ENCODE measurements at regions not wholly inside any gene's neighbourhood (a gene's known extent, or its start where the extent isn't known, plus 50 kb on each side); places are given as distances from the start of the nearest gene placed in this dataset.
"Not testable (repeated sequence)": the region's sequence is repeated elsewhere in the genome, so short reads cannot be mapped to it uniquely, and the experiment has no call there.

- DNase-seq = no peak
Observed at GRCh38 chr13:50616101-50616500, 227.4 kb downstream of the DLEU7 start.

DNA sequence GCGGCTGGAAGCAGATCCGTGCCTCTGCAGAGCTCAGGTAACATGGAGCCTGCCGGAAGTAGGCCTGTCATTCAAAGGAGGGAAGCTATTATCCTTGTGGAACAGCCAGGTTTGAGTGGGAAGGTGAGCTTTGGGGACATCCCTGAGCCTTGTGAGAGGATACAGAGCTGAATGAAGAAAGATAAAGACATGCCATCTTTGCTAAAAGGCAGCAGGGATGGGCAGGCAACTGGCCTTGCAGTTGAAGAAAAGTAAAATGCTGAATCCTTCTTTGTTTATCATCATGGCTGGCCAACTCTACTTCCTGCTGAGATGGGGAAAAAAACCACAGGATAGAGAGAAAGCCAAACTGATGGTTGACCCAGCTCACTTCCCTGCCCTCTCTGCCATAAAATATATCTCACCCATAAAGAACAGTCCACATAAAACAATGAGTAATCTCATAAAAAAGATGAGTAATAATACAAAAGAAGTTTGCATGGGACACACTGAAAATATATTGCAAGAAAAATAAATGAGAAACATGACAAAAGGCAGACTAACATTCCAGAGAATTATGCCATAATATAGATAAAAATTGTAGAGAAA is 226.3 kb downstream of the DLEU7 start:
- DNase-seq = no peak

- no peak for DNase-seq
Observed at GRCh38 chr13:50618206-50618605, 225.3 kb downstream of the DLEU7 start.

- DNase-seq = no peak
Observed at GRCh38 chr13:50626101-50626547, 217.4 kb downstream of the DLEU7 start.

- DNase-seq = no peak
Observed at GRCh38 chr13:50627111-50627510, 216.4 kb downstream of the DLEU7 start.

GRCh38 chr13:50628512-50628911 is 215.0 kb downstream of the DLEU7 start:
- DNase-seq = not testable (repeated sequence)

DNA sequence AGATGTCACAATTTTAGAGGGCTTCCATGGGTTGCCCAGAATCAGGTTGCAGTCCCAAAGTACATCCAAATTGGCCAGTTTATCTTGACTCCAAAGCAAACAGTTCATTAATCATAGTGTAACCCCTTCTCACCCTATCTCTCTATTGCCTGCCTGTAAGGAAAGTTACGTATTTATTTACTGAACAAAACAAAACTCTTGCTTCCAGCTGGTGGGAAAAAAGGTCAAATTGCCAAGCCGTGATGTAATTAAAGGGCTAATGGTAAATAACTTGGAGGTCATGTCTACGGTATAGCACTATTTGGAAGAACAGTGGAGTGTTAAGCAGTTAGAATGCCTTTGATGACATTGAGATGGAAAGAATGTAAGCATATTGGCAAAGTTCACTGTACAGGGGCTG is 214.0 kb downstream of the DLEU7 start:
- no peak for DNase-seq

DNA sequence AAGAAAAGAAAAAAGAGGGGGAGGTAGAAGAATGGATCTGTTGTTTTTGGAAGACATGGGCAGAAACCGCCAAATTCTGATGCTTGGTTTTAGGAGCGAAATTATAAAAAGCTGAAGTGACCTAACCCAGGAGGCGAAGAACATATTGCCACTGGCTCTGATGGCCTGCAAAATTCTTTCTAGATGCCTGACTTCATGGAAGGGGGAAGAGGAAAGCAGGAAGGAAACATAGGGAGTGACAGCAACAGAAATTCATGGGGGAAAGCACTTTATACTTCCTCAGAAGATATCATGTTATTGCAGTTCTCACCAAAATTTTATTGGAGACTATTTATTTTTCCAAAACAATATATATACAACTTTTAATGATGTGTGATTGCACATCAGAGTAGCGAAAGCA is 213.5 kb downstream of the DLEU7 start:
- no peak for DNase-seq

DNA sequence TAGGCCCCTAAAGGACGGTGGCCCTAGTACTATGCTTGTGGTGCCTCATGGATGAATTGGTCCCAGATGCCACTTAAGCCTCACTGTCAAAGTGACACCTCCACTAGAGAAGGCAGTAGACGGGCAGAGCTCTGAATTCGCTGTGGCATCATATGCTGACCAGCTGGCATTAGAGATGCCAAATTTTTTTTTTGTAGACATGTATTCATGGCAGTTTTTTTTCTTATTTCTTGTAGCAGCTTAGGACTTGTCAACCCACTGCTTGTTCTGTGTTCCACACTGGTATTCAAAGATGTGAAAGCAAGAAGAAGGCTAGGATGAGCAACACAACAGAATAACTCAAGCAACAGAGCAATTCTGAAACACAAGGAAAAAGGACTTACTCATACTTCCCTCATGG is 212.5 kb downstream of the DLEU7 start:
- DNase-seq = no peak

DNA sequence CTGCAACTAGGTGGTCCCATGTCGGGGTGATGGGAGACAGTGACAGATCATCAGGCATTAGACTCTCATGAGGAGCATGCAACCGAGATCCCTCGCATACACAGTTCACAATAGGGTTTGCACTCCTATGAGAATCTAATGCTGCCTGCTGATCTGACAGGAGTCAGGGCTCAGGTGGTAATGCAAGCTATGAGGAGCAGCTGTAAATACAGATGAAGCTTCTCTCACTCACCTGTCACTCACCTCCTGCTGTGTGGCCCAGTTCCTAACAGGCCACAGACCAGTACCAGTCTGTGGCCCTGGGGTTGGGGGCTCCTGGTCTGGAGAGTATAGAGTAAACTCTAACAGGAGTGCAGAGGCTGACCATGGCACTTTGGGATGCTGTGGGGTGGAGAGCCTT is 209.2 kb downstream of the DLEU7 start:
- DNase-seq = no peak

DNA sequence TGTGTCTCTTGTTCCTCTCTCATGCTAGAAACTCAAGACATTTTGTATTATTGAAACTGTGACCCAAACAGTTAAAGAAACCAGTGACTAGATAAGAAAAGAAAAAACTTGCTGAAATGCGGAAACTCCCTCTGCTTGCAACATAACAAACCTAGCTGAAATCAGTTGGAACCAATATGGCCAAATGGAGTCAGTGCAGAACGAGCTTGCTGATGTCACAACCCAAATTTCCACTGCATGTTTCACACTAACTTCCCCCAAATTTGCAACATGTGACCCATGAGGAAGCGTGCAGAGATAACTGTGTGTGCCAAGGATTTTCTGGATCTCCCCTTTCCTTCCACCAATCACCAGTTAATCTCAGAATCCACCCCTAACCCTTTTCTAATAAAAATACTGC is 208.0 kb downstream of the DLEU7 start:
- DNase-seq = no peak

GRCh38 chr13:50636007-50636704 is 207.3 kb downstream of the DLEU7 start:
- DNase-seq = no peak

DNA sequence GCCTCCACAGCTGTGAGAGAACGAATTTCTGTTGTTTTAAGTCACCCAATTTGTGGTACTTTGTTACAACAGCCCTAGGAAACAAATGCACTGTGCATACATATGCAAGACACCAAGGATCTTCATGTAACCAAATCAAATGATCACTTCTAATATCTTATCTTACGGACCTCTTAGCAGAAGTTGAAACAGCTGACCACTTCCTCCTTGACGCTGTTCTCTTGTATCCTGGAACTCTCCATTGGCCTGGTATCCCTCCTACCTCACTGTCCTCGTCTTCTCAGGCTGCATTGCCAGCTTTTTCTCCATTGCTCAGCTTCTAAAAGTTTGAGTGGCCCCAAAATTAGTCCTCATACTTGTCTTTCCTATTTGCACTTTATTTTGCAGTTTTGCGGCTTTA is 200.4 kb downstream of the DLEU7 start:
- no peak for DNase-seq

GRCh38 chr13:50644081-50644871 is 199.2 kb downstream of the DLEU7 start:
- DNase-seq = no peak

GRCh38 chr13:50645092-50645491 is 198.4 kb downstream of the DLEU7 start:
- no peak for DNase-seq

- no peak for DNase-seq
Observed at GRCh38 chr13:50646070-50646469, 197.4 kb downstream of the DLEU7 start.

GRCh38 chr13:50649211-50649610 is 194.3 kb downstream of the DLEU7 start:
- DNase-seq = no peak

DNA sequence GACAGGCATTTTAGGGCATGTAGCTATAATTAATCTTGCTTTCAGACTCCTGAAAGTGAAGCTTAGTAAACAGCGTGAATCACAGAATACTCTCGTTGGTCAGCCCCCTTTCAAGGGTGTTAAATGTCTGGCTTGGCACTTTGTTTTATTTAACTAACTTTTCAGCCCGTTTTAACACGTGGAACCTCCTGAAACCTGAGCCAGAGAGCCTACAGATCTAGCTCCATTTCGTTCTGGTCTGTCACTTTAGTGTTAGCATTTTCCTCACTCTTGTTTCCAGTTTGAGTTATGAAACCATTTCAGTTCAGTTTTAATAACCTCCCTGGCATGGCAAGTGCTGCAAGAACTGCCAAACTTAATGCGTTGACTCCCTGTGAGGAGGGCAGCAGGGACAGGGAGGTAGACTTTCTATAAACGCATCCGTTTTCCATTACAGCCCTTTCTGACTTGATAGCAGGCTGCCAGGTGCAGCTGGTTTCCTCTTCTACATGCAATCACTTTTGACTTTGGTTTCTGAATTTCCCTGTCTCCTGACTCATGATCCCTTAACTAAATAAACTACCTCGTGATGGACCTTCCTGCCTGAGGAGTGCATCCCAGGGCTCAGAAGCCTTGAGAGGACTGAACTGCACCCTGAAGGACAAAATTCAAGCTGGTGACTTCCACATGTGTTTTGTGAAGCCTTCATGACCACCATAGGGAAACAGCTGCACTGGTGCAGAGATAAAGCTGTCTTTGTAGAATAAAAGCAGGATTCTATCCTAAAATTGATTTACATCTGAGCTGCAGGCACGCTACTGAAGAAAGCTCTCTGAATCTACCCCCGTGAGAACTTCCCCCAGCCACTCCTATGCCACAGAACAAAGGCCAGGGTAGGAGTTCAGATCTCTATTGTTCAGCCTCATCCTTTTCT is 192.6 kb downstream of the DLEU7 start:
- DNase-seq = no peak

- DNase-seq = no peak
Observed at GRCh38 chr13:50651922-50652321, 191.6 kb downstream of the DLEU7 start.

- DNase-seq = no peak
Observed at GRCh38 chr13:50654331-50654730, 189.2 kb downstream of the DLEU7 start.

GRCh38 chr13:50661881-50662280 is 181.6 kb downstream of the DLEU7 start:
- DNase-seq = not testable (repeated sequence)

DNA sequence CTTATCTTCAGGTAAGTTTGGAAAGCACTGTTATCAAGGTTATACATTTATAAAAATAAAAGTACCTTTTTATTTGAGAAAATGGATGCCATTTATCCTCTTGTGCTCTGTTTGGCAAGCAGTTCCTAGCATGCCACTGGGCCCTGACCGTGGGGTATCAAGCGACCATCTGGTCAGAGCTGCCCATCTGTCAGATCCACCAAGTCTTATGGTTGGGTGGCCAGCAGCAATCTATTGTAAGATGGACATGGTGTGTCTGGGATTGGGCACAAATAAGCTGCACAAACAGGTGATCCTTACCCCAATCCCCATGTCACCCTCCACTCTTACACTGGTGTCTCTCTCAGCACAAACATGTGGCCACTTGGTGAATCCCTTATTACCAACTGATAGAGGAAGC is 178.5 kb downstream of the DLEU7 start:
- DNase-seq = peak; percentile 40

DNA sequence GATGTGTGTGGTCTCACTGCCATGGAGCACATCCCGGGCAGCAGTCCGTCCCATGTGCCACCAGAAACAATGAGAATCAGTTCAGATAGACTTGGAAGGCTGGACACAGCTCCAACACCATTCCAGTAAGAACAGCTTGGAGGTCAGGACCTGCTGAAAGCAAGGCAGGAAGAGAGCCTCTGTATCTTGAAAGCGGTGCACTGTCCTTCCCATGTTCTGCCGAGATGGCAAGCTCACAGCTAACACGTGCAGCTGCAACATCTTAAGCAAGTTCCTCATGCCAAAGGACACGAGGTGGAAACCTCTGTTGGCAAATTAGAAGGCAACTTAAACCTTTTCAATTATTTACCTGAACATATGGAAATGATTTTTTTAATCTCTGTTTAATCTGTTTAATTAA is 175.4 kb downstream of the DLEU7 start:
- DNase-seq = no peak

Measured in NCI-H524 treated with DMSO at 0.1 percent for 48 hours (cell line).